HCT116 (cell line): ENCODE measurements at regions not wholly inside any gene's neighbourhood (a gene's known extent, or its start where the extent isn't known, plus 50 kb on each side); places are given as distances from the start of the nearest gene placed in this dataset.
A peak's percentile ranks its signal among the peaks of the same experiment; 100 is the strongest.
"Not testable (repeated sequence)": the region's sequence is repeated elsewhere in the genome, so short reads cannot be mapped to it uniquely, and the experiment has no call there.

Experiments used
- ATAC-seq: fragments of 200-7000 bp; cut with Tn5 transposase; 2 replicates; pipeline ENCODE4 v1.9.1; 2020; ENCODE audit warnings: mild to moderate bottlenecking, moderate library complexity
- BruUV-seq: library from RNA; stranded (reverse); fragments of 400-500 nt; replicated peaks from 2 replicates; lab custom pipeline; 2021; lab: Mats Ljungman, UMichigan
- CTCF ChIA-PET: fragments of 300-600 bp; sonication (Branson Sonifier 250); formaldehyde crosslinking; loops from one replicate; lab custom pipeline; 2021; ENCODE audit warnings: antibody characterized with exemption; lab: Charles Lee
- POLR2A ChIA-PET: fragments of 300-600, 350-600 bp; sonication (Branson Sonifier 250); formaldehyde crosslinking; loops from one replicate; lab custom pipeline; 2021; ENCODE audit warnings: antibody characterized with exemption; lab: Charles Lee
- RAD21 ChIA-PET, 2 experiments: fragments of 300-600 bp; sonication (Branson Sonifier 250); formaldehyde crosslinking; loops; one replicate each; lab custom pipeline; 2023; ENCODE audit warnings: low total read pairs in 2 of 2; ENCODE audit not compliant: uncharacterized antibody in 2 of 2, unreplicated experiment in 2 of 2, low non-redundant PET in 1 of 2; lab: Charles Lee
- DNase-seq: peaks from one replicate; pipeline ENCODE4 v3.0.0-alpha.2; 2010; ENCODE audit warnings: low read depth, low spot score
- H2AFZ ChIP-seq: fragments of 200-600 bp; shearing (Covaris generic), sonication (generic); 2 replicates; pipeline ENCODE4 v1.6.1; 2017; ENCODE audit warnings: low read depth, mixed run types, mixed read lengths, antibody characterized with exemption, low read length; ENCODE audit not compliant: poor library complexity, severe bottlenecking
- H3K27ac ChIP-seq: 2 replicates; pipeline ENCODE4 v1.5.1; 2012; ENCODE audit warnings: low read depth, low read length
- H3K27me3 ChIP-seq: fragments of 200-600 bp; sonication (generic); 2 replicates; pipeline ENCODE4 v1.6.1; 2016; ENCODE audit warnings: mixed run types, low read length, mixed read lengths; ENCODE audit not compliant: insufficient read depth
- H3K36me3 ChIP-seq, 2 experiments: fragments of 200-500 bp in 1 of 2; fragments of 200-600 bp in 1 of 2; sonication (Bioruptor generic) in 1 of 2; sonication (generic) in 1 of 2; 2 replicates each; pipeline versions ENCODE4 v1.5.1 to v1.6.1; 2014 to 2016; ENCODE audit warnings: low read length in 2 of 2, inconsistent platforms in 1 of 2, mixed read lengths in 1 of 2, mixed run types in 1 of 2; ENCODE audit not compliant: insufficient read depth in 2 of 2, control insufficient read depth in 1 of 2
- H3K4me1 ChIP-seq, 2 experiments: fragments of 200-600 bp in 1 of 2; sonication (generic) in 1 of 2; 2 replicates each; pipeline versions ENCODE4 v1.5.1 to v1.6.1; 2012 to 2017; ENCODE audit warnings: low read length in 2 of 2, inconsistent platforms in 1 of 2, mild to moderate bottlenecking in 1 of 2, mixed read lengths in 1 of 2, mixed run types in 1 of 2, moderate library complexity in 1 of 2; ENCODE audit not compliant: insufficient read depth in 2 of 2, control insufficient read depth in 1 of 2
- H3K4me2 ChIP-seq: fragments of 200-600 bp; sonication (generic); 2 replicates; pipeline ENCODE4 v1.6.1; 2017; ENCODE audit warnings: mixed run types, low read length, mixed read lengths
- H3K4me3 ChIP-seq, 2 experiments: fragments of 200-600 bp in 1 of 2; sonication (generic) in 1 of 2; replicated peaks in 1 of 2; 2 replicates each; pipeline ENCODE4 v1.5.1; 2011 to 2016; ENCODE audit warnings: low read length in 2 of 2, control low read depth in 1 of 2, low read depth in 1 of 2, mild to moderate bottlenecking in 1 of 2, mixed read lengths in 1 of 2, mixed run types in 1 of 2
- H3K79me2 ChIP-seq: fragments of 200-600 bp; sonication (generic); 2 replicates; pipeline ENCODE4 v1.6.1; 2017; ENCODE audit warnings: mild to moderate bottlenecking, mixed run types, low read length, moderate library complexity, mixed read lengths; ENCODE audit not compliant: insufficient read depth
- H3K9ac ChIP-seq: fragments of 200-600 bp; sonication (generic); 2 replicates; pipeline ENCODE4 v1.6.1; 2016; ENCODE audit warnings: low read length, mixed read lengths
- H3K9me2 ChIP-seq: fragments of 200-600 bp; sonication (generic), shearing (Covaris generic); 2 replicates; pipeline ENCODE4 v1.6.1; 2017; ENCODE audit warnings: mixed run types, mild to moderate bottlenecking, moderate library complexity; ENCODE audit not compliant: insufficient read depth
- H3K9me3 ChIP-seq, 2 experiments: fragments of 200-500 bp in 1 of 2; fragments of 200-600 bp in 1 of 2; sonication (Bioruptor generic) in 1 of 2; sonication (generic) in 1 of 2; 2 replicates each; pipeline ENCODE4 v1.6.1; 2014 to 2017; ENCODE audit warnings: low read length in 2 of 2, mixed read lengths in 2 of 2, inconsistent platforms in 1 of 2, low read depth in 1 of 2, mild to moderate bottlenecking in 1 of 2, mixed run types in 1 of 2, moderate library complexity in 1 of 2; ENCODE audit not compliant: control insufficient read depth in 1 of 2, insufficient read depth in 1 of 2
- H4K20me1 ChIP-seq: fragments of 200-600 bp; sonication (generic), shearing (Covaris generic); 2 replicates; pipeline ENCODE4 v1.6.1; 2017; ENCODE audit warnings: mixed run types, mild to moderate bottlenecking, moderate library complexity; ENCODE audit not compliant: insufficient read depth
- intact Hi-C: fragments of 100-400 bp; cut with micrococcal nuclease; formaldehyde crosslinking; loops from 2 replicates; pipeline ENCODE4 v1.10.0; 2022

GRCh38 chr1:149211757-149212420 is 108.5 kb upstream of the NBPF9 start:
- RAD21 ChIA-PET, H3K36me3 ChIP-seq, H2AFZ ChIP-seq, H3K9ac ChIP-seq, H3K4me1 ChIP-seq, H4K20me1 ChIP-seq, intact Hi-C loops, POLR2A ChIA-PET, H3K4me2 ChIP-seq, H3K79me2 ChIP-seq, H3K27ac ChIP-seq, H3K9me3 ChIP-seq, H3K27me3 ChIP-seq, CTCF ChIA-PET, ATAC-seq, H3K9me2 ChIP-seq, DNase-seq, BruUV-seq, H3K4me3 ChIP-seq: not testable (repeated sequence)

- CTCF ChIA-PET, POLR2A ChIA-PET, RAD21 ChIA-PET: not testable (repeated sequence)
These were observed 109.6 kb upstream of the NBPF9 start for GRCh38 chr1:149212946-149213345.

GRCh38 chr1:149213673-149214072 is 110.3 kb upstream of the NBPF9 start:
- H3K79me2 ChIP-seq, ATAC-seq, CTCF ChIA-PET, H3K4me3 ChIP-seq, H3K27ac ChIP-seq, H3K9me2 ChIP-seq, H4K20me1 ChIP-seq, H3K4me1 ChIP-seq, H2AFZ ChIP-seq, H3K36me3 ChIP-seq, intact Hi-C loops, H3K9ac ChIP-seq, RAD21 ChIA-PET, POLR2A ChIA-PET, H3K9me3 ChIP-seq, H3K27me3 ChIP-seq, BruUV-seq, H3K4me2 ChIP-seq, DNase-seq: not testable (repeated sequence)

More at GRCh38 chr1:149212946-149213345, 109.6 kb upstream of the NBPF9 start:
- ATAC-seq, H3K9me3 ChIP-seq, H3K27ac ChIP-seq, H3K4me3 ChIP-seq, H3K36me3 ChIP-seq, intact Hi-C loops, H3K4me1 ChIP-seq, H4K20me1 ChIP-seq, DNase-seq, BruUV-seq, H3K4me2 ChIP-seq, H3K9ac ChIP-seq, H2AFZ ChIP-seq, H3K79me2 ChIP-seq, H3K27me3 ChIP-seq, H3K9me2 ChIP-seq: not testable (repeated sequence)

- H3K4me3 ChIP-seq, H3K36me3 ChIP-seq, CTCF ChIA-PET, RAD21 ChIA-PET, DNase-seq, intact Hi-C loops, H3K27ac ChIP-seq, H3K9me2 ChIP-seq, BruUV-seq, POLR2A ChIA-PET, H2AFZ ChIP-seq, H3K9me3 ChIP-seq, H3K4me2 ChIP-seq, H3K79me2 ChIP-seq, H3K27me3 ChIP-seq, H3K9ac ChIP-seq, H3K4me1 ChIP-seq, H4K20me1 ChIP-seq: not testable (repeated sequence)
- peak; percentile 82 for ATAC-seq
These were observed 115.0 kb upstream of the NBPF9 start for GRCh38 chr1:149218080-149218988.
